Liver (tissue), 7 donors: ENCODE measurements at regions not wholly inside any gene's neighbourhood (a gene's known extent, or its start where the extent isn't known, plus 50 kb on each side); places are given as distances from the start of the nearest gene placed in this dataset.

Experiments
- DNase-seq: peaks from one replicate; pipeline ENCODE4 v3.0.0-alpha.2; 2017; ENCODE audit warnings: low spot score
- H3K27ac ChIP-seq, 2 donors: one replicate each; pipeline ENCODE4 v1.7.0; 2013; ENCODE audit warnings: inconsistent platforms in 2 of 2, low read length in 2 of 2, control low read depth in 1 of 2, low read depth in 1 of 2, mild to moderate bottlenecking in 1 of 2
- H3K27me3 ChIP-seq, 4 donors: one replicate each; pipeline versions ENCODE4 v1.6.1 to v1.7.0; 2013; ENCODE audit warnings: low read length in 3 of 4, inconsistent platforms in 1 of 4, mild to moderate bottlenecking in 1 of 4, moderate library complexity in 1 of 4; ENCODE audit not compliant: control insufficient read depth in 4 of 4, insufficient read depth in 4 of 4
- H3K36me3 ChIP-seq, 4 donors: one replicate each; pipeline versions ENCODE4 v1.6.1 to v1.7.0; 2013; ENCODE audit warnings: low read length in 3 of 4, mild to moderate bottlenecking in 3 of 4, low read depth in 1 of 4, moderate library complexity in 1 of 4; ENCODE audit not compliant: control insufficient read depth in 4 of 4, insufficient read depth in 3 of 4
- H3K4me1 ChIP-seq, 4 donors: one replicate each; pipeline versions ENCODE4 v1.6.1 to v1.7.0; 2013; ENCODE audit warnings: low read length in 3 of 4, mild to moderate bottlenecking in 3 of 4, moderate library complexity in 1 of 4; ENCODE audit not compliant: control insufficient read depth in 4 of 4, insufficient read depth in 4 of 4
- H3K4me3 ChIP-seq, 3 donors: one replicate each; pipeline versions ENCODE4 v1.6.1 to v1.7.0; 2013; ENCODE audit warnings: low read length in 3 of 3, control low read depth in 1 of 3, low read depth in 1 of 3, mild to moderate bottlenecking in 1 of 3
- H3K9ac ChIP-seq, 2 donors: one replicate each; pipeline ENCODE4 v1.7.0; 2013; ENCODE audit warnings: low read length in 2 of 2, mild to moderate bottlenecking in 2 of 2, moderate library complexity in 2 of 2, control low read depth in 1 of 2, low read depth in 1 of 2
- H3K9me3 ChIP-seq, 4 donors: one replicate each; pipeline versions ENCODE4 v1.6.1 to v1.7.0; 2013; ENCODE audit warnings: low read length in 3 of 4; ENCODE audit not compliant: control insufficient read depth in 4 of 4
- EGR1 ChIP-seq, 2 donors: IDR thresholded peaks; 2 replicates each; pipeline ENCODE4 v1.6.1; 2016 to 2018; ENCODE audit warnings: antibody characterized with exemption in 2 of 2, low read depth in 2 of 2
- FOXA1 ChIP-seq: IDR thresholded peaks from 2 replicates; pipeline ENCODE4 v1.6.1; 2016; ENCODE audit warnings: antibody characterized with exemption
- FOXA2 ChIP-seq: IDR thresholded peaks from 2 replicates; pipeline ENCODE4 v1.6.1; 2016; ENCODE audit warnings: antibody characterized with exemption
- GABPA ChIP-seq, 2 donors: IDR thresholded peaks in 1 of 2; conservative IDR thresholded peaks in 1 of 2; 2 replicates each; pipeline ENCODE4 v1.6.1; 2016; ENCODE audit warnings: antibody characterized with exemption in 2 of 2, mild to moderate bottlenecking in 1 of 2, moderate library complexity in 1 of 2
- HNF4A ChIP-seq, 2 donors: conservative IDR thresholded peaks; 2 replicates each; pipeline ENCODE4 v1.6.1; 2016; ENCODE audit warnings: antibody characterized with exemption in 2 of 2, mild to moderate bottlenecking in 2 of 2
- HNF4G ChIP-seq: IDR thresholded peaks from 2 replicates; pipeline ENCODE4 v1.6.1; 2016; ENCODE audit warnings: antibody characterized with exemption
- JUND ChIP-seq, 2 donors: IDR thresholded peaks; 2 replicates each; pipeline ENCODE4 v1.6.1; 2016; ENCODE audit warnings: antibody characterized with exemption in 2 of 2
- NR2F2 ChIP-seq: IDR thresholded peaks from 2 replicates; pipeline ENCODE4 v1.6.1; 2016; ENCODE audit warnings: antibody characterized with exemption
- RAD21 ChIP-seq, 2 donors: IDR thresholded peaks; 2 replicates each; pipeline ENCODE4 v1.6.1; 2016; ENCODE audit warnings: antibody characterized with exemption in 2 of 2, mild to moderate bottlenecking in 2 of 2
- REST ChIP-seq: IDR thresholded peaks from 2 replicates; pipeline ENCODE4 v1.6.1; 2016; ENCODE audit warnings: antibody characterized with exemption, mild to moderate bottlenecking
- RXRA ChIP-seq, 2 donors: IDR thresholded peaks; 2 replicates each; pipeline ENCODE4 v1.6.1; 2017 to 2018; ENCODE audit warnings: antibody characterized with exemption in 2 of 2, mild to moderate bottlenecking in 1 of 2
- TAF1 ChIP-seq: conservative IDR thresholded peaks from 2 replicates; pipeline ENCODE4 v1.6.1; 2016; ENCODE audit warnings: antibody characterized with exemption, mild to moderate bottlenecking
- ZBTB33 ChIP-seq: IDR thresholded peaks from 2 replicates; pipeline ENCODE4 v1.6.1; 2016; ENCODE audit warnings: antibody characterized with exemption
- WGBS: extraction: QIAGEN DNeasy Blood & Tissue Kit; methylation state at CpG from one replicate; pipeline ENCODE4 v1.1.7; 2013; 5-methylcytosine and 5-hydroxymethylcytosine counted together
- TF ChIP-seq, protein P1 (sequence below): IDR thresholded peaks from 2 replicates; pipeline ENCODE4 v1.6.1; 2016; ENCODE audit warnings: antibody characterized with exemption
- donor health status: healthy.
- donor health status: healthy.
- donor health status: healthy.
- donor health status: healthy.

DNA sequence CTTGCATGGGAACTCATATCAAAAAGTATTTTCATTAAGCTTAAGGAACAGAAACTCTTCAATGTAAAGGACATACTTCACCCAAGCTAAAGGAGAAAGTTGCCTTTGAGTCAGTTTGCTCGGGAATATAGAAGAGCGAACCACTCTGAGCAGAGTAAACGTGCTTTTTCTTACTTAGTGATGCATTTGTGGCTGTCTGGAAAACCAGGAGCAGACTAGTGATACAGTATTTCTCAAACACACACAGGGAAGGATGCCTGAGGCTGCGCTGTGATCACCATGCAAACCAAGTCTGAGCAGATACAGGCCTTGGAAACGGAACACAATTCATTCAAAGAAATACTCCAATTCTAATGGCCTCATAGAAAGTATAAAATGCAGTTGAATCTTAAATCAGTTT, 121.0 kb upstream of the CDIN1 start:
- H3K27ac ChIP-seq: no peak overlapping the region
- TF ChIP-seq RXRA (IDR thresholded peaks at IDR 0.05) (no peak), EGR1 (IDR thresholded peaks at IDR 0.05; ENCODE audit: low read depth in 2 of 2) (no peak), JUND (IDR thresholded peaks at IDR 0.05) (no peak), ZBTB33 (no peak), HNF4A (conservative IDR thresholded peaks at IDR 0.05) (no peak), FOXA1 (no peak)
- TF ChIP-seq, protein P1, sequence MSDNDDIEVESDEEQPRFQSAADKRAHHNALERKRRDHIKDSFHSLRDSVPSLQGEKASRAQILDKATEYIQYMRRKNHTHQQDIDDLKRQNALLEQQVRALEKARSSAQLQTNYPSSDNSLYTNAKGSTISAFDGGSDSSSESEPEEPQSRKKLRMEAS: no peak
- H3K4me3 ChIP-seq: no peak overlapping the region
- peaks cover 0 to 5% (median 0%) of the 10 kb centered on the region in 4 donors for H3K9me3 ChIP-seq
- DNase-seq: no peak
- no peaks in the 10 kb centered on the region for H3K27me3 ChIP-seq
- 53% methylated on average over 5 of the region's 5 CpGs for WGBS
- no peak overlapping the region for H3K9ac ChIP-seq
- H3K4me1 ChIP-seq: no peaks in the 10 kb centered on the region
- H3K36me3 ChIP-seq: no peaks in the 10 kb centered on the region

DNA sequence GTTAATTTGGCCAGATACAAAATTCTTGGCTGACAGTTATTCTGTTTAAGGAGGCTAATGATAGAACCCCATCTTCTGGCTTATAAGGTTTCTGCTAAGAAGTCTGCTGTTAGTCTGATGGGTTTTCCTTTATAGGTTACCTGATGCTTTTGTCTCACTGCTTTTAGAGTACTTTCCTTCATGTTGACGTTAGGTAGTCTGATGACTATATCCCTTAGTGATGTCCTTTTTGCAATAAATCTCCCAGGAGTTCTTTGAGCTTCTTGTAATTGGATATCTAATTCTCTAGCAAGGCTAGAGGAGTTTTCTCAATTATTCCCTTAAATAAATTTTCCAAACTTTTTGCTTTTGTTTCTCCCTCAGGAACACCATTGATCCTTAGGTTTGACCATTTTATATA, 114.1 kb upstream of the CDIN1 start:
- DNase-seq: no peak
- H3K9ac ChIP-seq: no peak overlapping the region
- no peaks in the 10 kb centered on the region for H3K4me1 ChIP-seq
- 71% methylated on average over 1 of the region's 1 CpG for WGBS
- no peaks in the 10 kb centered on the region for H3K36me3 ChIP-seq
- H3K4me3 ChIP-seq: no peak overlapping the region
- no peaks in the 10 kb centered on the region for H3K27me3 ChIP-seq
- no peak for TF ChIP-seq TAF1
- TF ChIP-seq REST: no peak
- TF ChIP-seq, protein P1: no peak
- no peak for TF ChIP-seq NR2F2
- TF ChIP-seq RXRA (IDR thresholded peaks at IDR 0.05): no peak
- TF ChIP-seq HNF4G: no peak
- no peak for TF ChIP-seq FOXA2
- no peak for TF ChIP-seq HNF4A (conservative IDR thresholded peaks at IDR 0.05)
- no peak for TF ChIP-seq GABPA (IDR thresholded peaks at IDR 0.05 in 1 of 2, conservative IDR thresholded peaks at IDR 0.05 in 1 of 2)
- no peak for TF ChIP-seq RAD21 (IDR thresholded peaks at IDR 0.05)
- TF ChIP-seq FOXA1: no peak
- H3K9me3 ChIP-seq: no peaks in the 10 kb centered on the region
- no peak overlapping the region for H3K27ac ChIP-seq
